Cardiac muscle cell (in vitro differentiated cells and primary cell): ENCODE measurements at regions not wholly inside any gene's neighbourhood (a gene's known extent, or its start where the extent isn't known, plus 50 kb on each side); places are given as distances from the start of the nearest gene placed in this dataset.

Experiments
- DNase-seq, 2 donors: peaks; one replicate each; pipeline versions ENCODE4 v3.0.0 to v3.0.0-alpha.2; 2010 to 2017; ENCODE audit warnings: low read depth in 1 of 2, low spot score in 1 of 2
- H3K27ac ChIP-seq: fragments of 200-600 bp; sonication (generic); 2 replicates; pipeline ENCODE4 v1.5.1; 2016
- H3K27me3 ChIP-seq: fragments of 200-600 bp; sonication (generic); 2 replicates; pipeline ENCODE4 v1.6.0; 2016; ENCODE audit warnings: control low read depth
- H3K36me3 ChIP-seq: fragments of 200-600 bp; sonication (generic); 2 replicates; pipeline ENCODE4 v1.5.1; 2016; ENCODE audit warnings: control low read depth
- H3K4me1 ChIP-seq: fragments of 200-600 bp; sonication (generic); 2 replicates; pipeline ENCODE4 v1.8.1; 2017; ENCODE audit warnings: low read depth, mild to moderate bottlenecking, mixed run types
- H3K4me3 ChIP-seq: fragments of 200-600 bp; sonication (generic); 2 replicates; pipeline ENCODE4 v1.5.1; 2016; ENCODE audit warnings: mild to moderate bottlenecking
- H3K9me3 ChIP-seq: fragments of 200-600 bp; sonication (generic); 2 replicates; pipeline ENCODE4 v1.5.1; 2017; ENCODE audit warnings: low read depth, mild to moderate bottlenecking, control low read depth
- TF ChIP-seq, protein P1 (sequence below): IDR thresholded peaks from 2 replicates; pipeline ENCODE4 v1.5.1; 2012; ENCODE audit warnings: low read depth, mild to moderate bottlenecking, low read length

DNA sequence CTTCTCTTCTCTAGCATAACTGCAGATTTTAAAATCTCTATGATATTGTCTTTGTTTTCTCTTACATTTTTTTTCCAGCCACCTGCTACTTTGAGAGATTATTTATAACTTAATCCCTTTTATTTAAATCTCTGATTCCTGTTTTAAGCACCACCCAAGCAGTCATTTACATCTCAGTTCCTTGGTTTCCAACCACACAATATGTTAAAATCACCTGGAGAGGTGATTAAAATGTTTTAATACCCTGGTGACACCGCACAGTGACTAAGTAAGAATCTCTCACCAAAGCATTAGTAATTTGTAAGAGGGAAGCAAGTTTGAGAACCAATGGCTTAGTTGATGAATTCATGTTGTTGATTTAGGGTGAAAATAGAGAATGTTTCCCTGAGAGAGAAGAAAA is 849.8 kb downstream of the TMTC2 start:
- H3K27me3 ChIP-seq: no peaks in the 10 kb centered on the region
- H3K36me3 ChIP-seq: no peaks in the 10 kb centered on the region
- no peak overlapping the region for H3K27ac ChIP-seq
- TF ChIP-seq, protein P1, sequence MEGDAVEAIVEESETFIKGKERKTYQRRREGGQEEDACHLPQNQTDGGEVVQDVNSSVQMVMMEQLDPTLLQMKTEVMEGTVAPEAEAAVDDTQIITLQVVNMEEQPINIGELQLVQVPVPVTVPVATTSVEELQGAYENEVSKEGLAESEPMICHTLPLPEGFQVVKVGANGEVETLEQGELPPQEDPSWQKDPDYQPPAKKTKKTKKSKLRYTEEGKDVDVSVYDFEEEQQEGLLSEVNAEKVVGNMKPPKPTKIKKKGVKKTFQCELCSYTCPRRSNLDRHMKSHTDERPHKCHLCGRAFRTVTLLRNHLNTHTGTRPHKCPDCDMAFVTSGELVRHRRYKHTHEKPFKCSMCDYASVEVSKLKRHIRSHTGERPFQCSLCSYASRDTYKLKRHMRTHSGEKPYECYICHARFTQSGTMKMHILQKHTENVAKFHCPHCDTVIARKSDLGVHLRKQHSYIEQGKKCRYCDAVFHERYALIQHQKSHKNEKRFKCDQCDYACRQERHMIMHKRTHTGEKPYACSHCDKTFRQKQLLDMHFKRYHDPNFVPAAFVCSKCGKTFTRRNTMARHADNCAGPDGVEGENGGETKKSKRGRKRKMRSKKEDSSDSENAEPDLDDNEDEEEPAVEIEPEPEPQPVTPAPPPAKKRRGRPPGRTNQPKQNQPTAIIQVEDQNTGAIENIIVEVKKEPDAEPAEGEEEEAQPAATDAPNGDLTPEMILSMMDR: no peak
- no peak overlapping the region for H3K4me3 ChIP-seq
- DNase-seq: no peak
- H3K4me1 ChIP-seq: no peaks in the 10 kb centered on the region
- no peaks in the 10 kb centered on the region for H3K9me3 ChIP-seq

DNA sequence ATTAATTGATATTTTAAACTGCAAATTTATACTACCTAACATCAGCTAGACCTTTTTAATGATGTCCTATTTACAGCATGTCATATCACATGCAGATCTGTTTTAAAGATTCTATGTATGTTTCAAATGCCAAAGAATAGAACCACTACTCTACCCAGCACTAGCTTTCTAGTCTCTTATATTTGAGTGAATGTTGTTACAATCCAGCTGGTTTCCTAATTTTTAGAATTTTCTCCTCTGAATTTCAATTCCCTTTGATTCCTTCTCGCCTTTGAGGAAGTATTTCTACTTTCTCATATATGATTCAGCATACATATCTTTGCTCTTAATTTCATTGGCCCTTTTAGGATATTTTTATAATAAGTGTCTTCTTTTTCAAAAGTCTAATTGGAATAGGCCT is 841.9 kb downstream of the TMTC2 start:
- no peaks in the 10 kb centered on the region for H3K9me3 ChIP-seq
- peaks cover 15% of the 10 kb centered on the region for H3K4me1 ChIP-seq
- TF ChIP-seq, protein P1: no peak
- no peak overlapping the region for H3K27ac ChIP-seq
- H3K27me3 ChIP-seq: no peaks in the 10 kb centered on the region
- no peak overlapping the region for H3K4me3 ChIP-seq
- no peak for DNase-seq
- H3K36me3 ChIP-seq: no peaks in the 10 kb centered on the region

DNA sequence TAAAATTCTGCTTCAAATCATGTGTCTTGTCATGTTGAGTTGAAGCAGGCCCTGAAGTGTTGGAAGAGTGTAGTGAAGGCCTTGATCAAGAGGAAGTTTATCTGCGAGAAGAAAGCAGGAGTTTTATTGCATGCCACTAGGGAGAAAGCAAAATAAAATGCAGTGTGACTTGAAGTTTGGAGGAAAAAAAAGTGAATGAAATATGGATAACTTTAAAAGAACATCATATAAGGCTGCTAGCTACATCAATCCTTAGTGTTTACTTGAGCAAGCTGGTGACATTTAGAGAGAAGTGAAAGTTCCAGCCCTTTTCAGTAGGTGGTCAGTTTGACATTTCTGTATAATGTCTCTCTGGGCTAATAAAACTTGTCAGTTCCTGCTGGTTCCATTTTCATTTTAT is 841.1 kb downstream of the TMTC2 start:
- peak in 1 of 2 donors; percentile 45 for DNase-seq
- Histone ChIP-seq H3K36me3 (no peaks in the 10 kb centered on the region), H3K9me3 (no peaks in the 10 kb centered on the region), H3K27ac (no peak overlapping the region), H3K4me1 (peaks cover 15% of the 10 kb centered on the region), H3K4me3 (no peak overlapping the region), H3K27me3 (no peaks in the 10 kb centered on the region)
- TF ChIP-seq, protein P1: no peak

DNA sequence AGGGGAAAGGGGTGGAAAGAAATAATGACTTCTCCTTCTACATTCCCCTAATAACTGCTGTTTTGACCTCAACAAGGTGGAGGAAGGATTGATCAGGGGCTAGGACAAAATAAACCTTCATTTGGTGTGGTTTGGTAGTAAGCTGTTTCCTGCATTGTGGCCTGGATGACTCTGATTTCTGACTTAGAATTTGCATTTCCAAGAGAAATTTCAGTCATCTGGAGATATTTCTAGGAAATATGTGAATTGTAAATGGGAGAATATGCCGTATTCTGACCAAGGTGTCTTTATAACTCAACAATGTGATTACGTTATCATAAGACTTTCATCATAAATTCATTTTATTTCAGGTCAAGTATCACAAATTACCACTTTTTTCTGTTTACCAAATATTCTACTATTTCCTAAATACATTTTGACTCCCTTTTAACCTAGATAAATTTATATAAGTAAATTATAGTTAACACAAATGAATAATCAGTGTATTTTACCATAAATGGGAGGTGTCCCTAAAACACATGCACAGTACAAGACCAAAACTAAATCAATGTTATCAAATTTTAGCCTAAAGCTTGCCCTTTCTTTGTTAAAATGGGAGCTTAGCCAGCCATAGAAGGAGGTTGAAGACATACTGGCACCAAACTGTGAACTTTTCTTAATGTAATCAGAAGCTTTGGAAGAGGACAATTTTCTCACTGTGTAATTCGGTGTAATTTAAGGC is 828.8 kb downstream of the TMTC2 start:
- Histone ChIP-seq H3K4me1 (peaks cover 6% of the 10 kb centered on the region), H3K27me3 (no peaks in the 10 kb centered on the region), H3K36me3 (no peaks in the 10 kb centered on the region), H3K4me3 (no peak overlapping the region), H3K9me3 (no peaks in the 10 kb centered on the region), H3K27ac (no peak overlapping the region)
- TF ChIP-seq, protein P1: no peak
- no peak for DNase-seq

DNA sequence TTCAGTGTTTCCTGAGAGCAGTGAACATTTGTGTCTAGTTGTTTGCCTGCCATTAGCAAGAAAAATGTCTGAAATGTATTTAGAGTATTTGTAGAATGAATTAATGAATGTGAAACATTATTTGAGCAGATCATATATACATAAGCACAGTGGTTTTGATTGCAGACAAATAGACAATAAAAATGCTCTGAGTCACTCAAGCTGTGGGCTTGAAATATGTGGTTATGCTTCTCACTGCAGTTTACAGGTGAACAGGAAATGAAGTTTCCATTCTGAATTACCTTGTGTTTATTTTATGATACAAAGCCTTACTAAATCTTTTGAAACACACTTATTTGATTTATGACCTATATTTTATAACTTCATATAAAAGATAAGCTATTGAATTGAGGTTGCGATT is 827.7 kb downstream of the TMTC2 start:
- H3K9me3 ChIP-seq: no peaks in the 10 kb centered on the region
- no peaks in the 10 kb centered on the region for H3K27me3 ChIP-seq
- no peaks in the 10 kb centered on the region for H3K36me3 ChIP-seq
- no peak overlapping the region for H3K27ac ChIP-seq
- no peak overlapping the region for H3K4me3 ChIP-seq
- no peak for DNase-seq
- H3K4me1 ChIP-seq: peaks cover 6% of the 10 kb centered on the region
- TF ChIP-seq, protein P1: no peak

DNA sequence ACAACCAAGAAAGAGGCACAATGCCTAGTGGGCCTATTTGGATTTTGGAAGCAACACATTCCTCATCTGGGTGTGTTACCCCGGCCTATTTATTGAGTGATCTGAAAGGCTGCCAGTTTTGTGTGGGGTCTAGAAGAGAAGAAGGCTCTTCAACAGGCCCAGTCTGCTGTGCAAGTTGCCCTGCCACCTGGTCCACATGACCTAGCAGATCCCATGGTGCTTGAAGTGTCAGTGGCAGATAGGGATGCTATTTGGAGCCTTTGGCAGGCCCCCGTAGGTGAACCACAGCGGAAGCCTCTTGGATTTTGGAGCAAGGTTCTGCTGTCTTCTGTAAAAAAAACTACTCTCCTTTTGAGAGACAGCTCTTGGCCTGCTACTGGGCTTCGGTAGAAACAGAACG is 820.1 kb downstream of the TMTC2 start:
- no peak for DNase-seq
- no peaks in the 10 kb centered on the region for H3K9me3 ChIP-seq
- H3K27ac ChIP-seq: no peak overlapping the region
- TF ChIP-seq, protein P1: no peak
- H3K27me3 ChIP-seq: no peaks in the 10 kb centered on the region
- H3K36me3 ChIP-seq: no peaks in the 10 kb centered on the region
- no peak overlapping the region for H3K4me3 ChIP-seq
- H3K4me1 ChIP-seq: no peaks in the 10 kb centered on the region
